ENCODE measurements at regions not wholly inside any gene's neighbourhood (a gene's known extent, or its start where the extent isn't known, plus 50 kb on each side); places are given as distances from the start of the nearest gene placed in this dataset.

DNA sequence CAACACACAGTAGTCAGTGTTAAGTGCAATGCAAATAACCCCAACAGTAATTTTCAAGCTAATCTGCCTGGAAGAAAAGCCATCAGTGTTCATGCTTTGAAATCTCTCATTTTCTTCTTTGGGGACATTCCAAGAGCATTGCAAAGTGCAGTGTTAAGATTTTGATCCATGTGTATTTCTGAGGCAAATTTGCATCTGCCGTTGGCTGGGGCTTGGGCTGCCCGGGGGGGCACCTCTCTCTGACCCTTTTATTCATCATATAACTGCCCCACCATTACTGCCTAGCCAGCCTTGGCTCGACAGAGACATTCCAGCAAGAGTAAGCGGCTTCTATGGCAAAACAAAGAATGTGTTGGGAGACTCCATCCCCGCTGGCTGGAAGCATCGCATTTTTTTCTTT, 483.5 kb downstream of the BRD1 start:
- BruUV-seq (replicated peaks): no TSS peak

More for the DNA sequence above, 483.5 kb downstream of the BRD1 start:
- no peak overlapping the region for H3K27ac ChIP-seq (ENCODE audit: insufficient read depth, low read length)
- H2AFZ ChIP-seq (replicated peaks; ENCODE audit: low read length, poor library complexity): no peak overlapping the region
- H2BK120ac ChIP-seq (ENCODE audit: low read depth, low read length): no peak overlapping the region
- H3K18ac ChIP-seq (ENCODE audit: low read depth, low read length): no peak overlapping the region
- no peak overlapping the region for H2BK20ac ChIP-seq (ENCODE audit: low read depth, low read length)
- no peak overlapping the region for H4K8ac ChIP-seq (ENCODE audit: low read depth in 2 of 2, low read length in 2 of 2)
- H2AK9ac ChIP-seq (replicated peaks; ENCODE audit: low read depth, low read length, poor library complexity): no peak overlapping the region
- peaks cover 42% of the 10 kb centered on the region for H3K9me3 ChIP-seq (ENCODE audit: control insufficient read depth, insufficient read depth, low read length)
- DNase-seq (no peak), ATAC-seq (ENCODE audit: low read depth) (no peak)
- no peaks in the 10 kb centered on the region for H3K36me3 ChIP-seq (ENCODE audit: control insufficient read depth, insufficient read depth, low read length)
- H3K27me3 ChIP-seq (ENCODE audit: control insufficient read depth, insufficient read depth, low read length): no peaks in the 10 kb centered on the region
- no peak overlapping the region for H3K14ac ChIP-seq (replicated peaks; ENCODE audit: low read depth, low read length)
- no peaks in the 10 kb centered on the region for H3K4me1 ChIP-seq (ENCODE audit: control insufficient read depth, insufficient read depth, low read length)
- no peaks in the 10 kb centered on the region for H3K9me1 ChIP-seq (ENCODE audit: insufficient read depth, low read length)
- H3K9ac ChIP-seq (ENCODE audit: low read depth, low read length): no peak overlapping the region
- no peak for TF ChIP-seq FOS (IDR thresholded peaks at IDR 0.05; ENCODE audit: low read depth, low read length)
- no peak for TF ChIP-seq POLR2A (IDR thresholded peaks at IDR 0.05; ENCODE audit: low read depth, low read length)
- no peak for TF ChIP-seq MAFK (IDR thresholded peaks at IDR 0.05; ENCODE audit: low read depth, low read length)
- TF ChIP-seq CEBPB (IDR thresholded peaks at IDR 0.05; ENCODE audit: low read depth, low read length): no peak
- TF ChIP-seq, protein P1, sequence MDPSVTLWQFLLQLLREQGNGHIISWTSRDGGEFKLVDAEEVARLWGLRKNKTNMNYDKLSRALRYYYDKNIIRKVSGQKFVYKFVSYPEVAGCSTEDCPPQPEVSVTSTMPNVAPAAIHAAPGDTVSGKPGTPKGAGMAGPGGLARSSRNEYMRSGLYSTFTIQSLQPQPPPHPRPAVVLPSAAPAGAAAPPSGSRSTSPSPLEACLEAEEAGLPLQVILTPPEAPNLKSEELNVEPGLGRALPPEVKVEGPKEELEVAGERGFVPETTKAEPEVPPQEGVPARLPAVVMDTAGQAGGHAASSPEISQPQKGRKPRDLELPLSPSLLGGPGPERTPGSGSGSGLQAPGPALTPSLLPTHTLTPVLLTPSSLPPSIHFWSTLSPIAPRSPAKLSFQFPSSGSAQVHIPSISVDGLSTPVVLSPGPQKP (IDR thresholded peaks at IDR 0.05; ENCODE audit: borderline replicate concordance, low read depth, low read length): no peak
- TF ChIP-seq MAZ (IDR thresholded peaks at IDR 0.05; ENCODE audit: borderline replicate concordance, low read depth, low read length): no peak
- TF ChIP-seq RCOR1 (IDR thresholded peaks at IDR 0.05; ENCODE audit: insufficient replicate concordance, low read length): no peak
- TF ChIP-seq, protein P2, sequence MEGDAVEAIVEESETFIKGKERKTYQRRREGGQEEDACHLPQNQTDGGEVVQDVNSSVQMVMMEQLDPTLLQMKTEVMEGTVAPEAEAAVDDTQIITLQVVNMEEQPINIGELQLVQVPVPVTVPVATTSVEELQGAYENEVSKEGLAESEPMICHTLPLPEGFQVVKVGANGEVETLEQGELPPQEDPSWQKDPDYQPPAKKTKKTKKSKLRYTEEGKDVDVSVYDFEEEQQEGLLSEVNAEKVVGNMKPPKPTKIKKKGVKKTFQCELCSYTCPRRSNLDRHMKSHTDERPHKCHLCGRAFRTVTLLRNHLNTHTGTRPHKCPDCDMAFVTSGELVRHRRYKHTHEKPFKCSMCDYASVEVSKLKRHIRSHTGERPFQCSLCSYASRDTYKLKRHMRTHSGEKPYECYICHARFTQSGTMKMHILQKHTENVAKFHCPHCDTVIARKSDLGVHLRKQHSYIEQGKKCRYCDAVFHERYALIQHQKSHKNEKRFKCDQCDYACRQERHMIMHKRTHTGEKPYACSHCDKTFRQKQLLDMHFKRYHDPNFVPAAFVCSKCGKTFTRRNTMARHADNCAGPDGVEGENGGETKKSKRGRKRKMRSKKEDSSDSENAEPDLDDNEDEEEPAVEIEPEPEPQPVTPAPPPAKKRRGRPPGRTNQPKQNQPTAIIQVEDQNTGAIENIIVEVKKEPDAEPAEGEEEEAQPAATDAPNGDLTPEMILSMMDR (conservative IDR thresholded peaks at IDR 0.05; ENCODE audit: low read depth, low read length): no peak
- TF ChIP-seq MXI1 (IDR thresholded peaks at IDR 0.05; ENCODE audit: borderline replicate concordance, low read depth, low read length): no peak
- no peak for TF ChIP-seq RFX5 (IDR thresholded peaks at IDR 0.05; ENCODE audit: low read depth, low read length)
- TF ChIP-seq, protein P3, sequence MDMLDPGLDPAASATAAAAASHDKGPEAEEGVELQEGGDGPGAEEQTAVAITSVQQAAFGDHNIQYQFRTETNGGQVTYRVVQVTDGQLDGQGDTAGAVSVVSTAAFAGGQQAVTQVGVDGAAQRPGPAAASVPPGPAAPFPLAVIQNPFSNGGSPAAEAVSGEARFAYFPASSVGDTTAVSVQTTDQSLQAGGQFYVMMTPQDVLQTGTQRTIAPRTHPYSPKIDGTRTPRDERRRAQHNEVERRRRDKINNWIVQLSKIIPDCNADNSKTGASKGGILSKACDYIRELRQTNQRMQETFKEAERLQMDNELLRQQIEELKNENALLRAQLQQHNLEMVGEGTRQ (IDR thresholded peaks at IDR 0.05; ENCODE audit: low read depth, low read length): no peak
- TF ChIP-seq SMC3 (IDR thresholded peaks at IDR 0.05; ENCODE audit: low read depth, low read length): no peak
- no peak for TF ChIP-seq CHD1 (IDR thresholded peaks at IDR 0.05; ENCODE audit: low read depth, low read length)
- no peak for TF ChIP-seq BHLHE40 (IDR thresholded peaks at IDR 0.05; ENCODE audit: low read depth, low read length)
- TF ChIP-seq NFE2L2 (IDR thresholded peaks at IDR 0.05; ENCODE audit: low read depth, low read length): no peak
- TF ChIP-seq RAD21 (IDR thresholded peaks at IDR 0.05; ENCODE audit: low read length): no peak
- in situ Hi-C loops (cut with MboI; ENCODE audit: low sequenced_read_pairs) (no loop called here), intact Hi-C loops (cut with micrococcal nuclease) (no loop called here), dilution Hi-C loops (cut with HindIII; ENCODE audit: low sequenced_read_pairs, unreplicated experiment) (no loop called here)
- no peak overlapping the region for H3K23ac ChIP-seq (ENCODE audit: low read depth, low read length)
- no peak overlapping the region for H4K91ac ChIP-seq (ENCODE audit: insufficient read depth, low read depth, low read length)
- 0% methylated on average over 1 of the region's 6 CpGs; no CpG with 5 or more reads in 1 of the 2 experiments for WGBS, 2 experiments (ENCODE audit: extremely low coverage in 2 of 2, insufficient read length in 1 of 2)
- ChIA-PET POLR2A (ENCODE audit: unreplicated experiment) (no interaction called here), CTCF (no interaction called here)
- H2BK15ac ChIP-seq (ENCODE audit: low read depth, low read length): no peak overlapping the region
- H3K4me3 ChIP-seq (ENCODE audit: insufficient read depth, low read depth, low read length): no peak overlapping the region
- no peak overlapping the region for H4K5ac ChIP-seq (ENCODE audit: low read depth, low read length)
- no peaks in the 10 kb centered on the region for H4K20me1 ChIP-seq (ENCODE audit: insufficient read depth, low read length)
- no peak overlapping the region for H3K4me2 ChIP-seq (ENCODE audit: low read depth, low read length)
- no peak overlapping the region for H3K56ac ChIP-seq (ENCODE audit: extremely low read depth, insufficient read depth, low read length)
- H2AK5ac ChIP-seq (ENCODE audit: low read depth, low read length): no peak overlapping the region
- H3K79me1 ChIP-seq (ENCODE audit: low read depth in 1 of 2, low read length in 2 of 2): no peaks in the 10 kb centered on the region
- no peak overlapping the region for H2BK5ac ChIP-seq (ENCODE audit: low read depth, low read length, poor library complexity, severe bottlenecking)
- no peak overlapping the region for H3K4ac ChIP-seq (ENCODE audit: low read depth, low read length)

Measured in IMR-90 (cell line).